ENCODE measurements at regions not wholly inside any gene's neighbourhood (a gene's known extent, or its start where the extent isn't known, plus 50 kb on each side); places are given as distances from the start of the nearest gene placed in this dataset.

- no peak overlapping the region for H3K4me3 ChIP-seq (ENCODE audit: low read depth, low read length, poor library complexity, severe bottlenecking)
- no peaks in the 10 kb centered on the region for H3K27me3 ChIP-seq (replicated peaks; ENCODE audit: insufficient read depth, low read depth, low read length, poor library complexity)
- POLR2A ChIA-PET (ENCODE audit: low non-redundant PET): no interaction called here
- no peaks in the 10 kb centered on the region for H3K9me3 ChIP-seq (ENCODE audit: low read depth, low read length, poor library complexity, severe bottlenecking)
- no peaks in the 10 kb centered on the region for H3K36me3 ChIP-seq (ENCODE audit: insufficient read depth, low read length, poor library complexity, severe bottlenecking)
- no peak overlapping the region for H3K27ac ChIP-seq (ENCODE audit: low read depth, low read length, poor library complexity, severe bottlenecking)
- no peaks in the 10 kb centered on the region for H3K4me1 ChIP-seq (ENCODE audit: insufficient read depth, low read length, poor library complexity, severe bottlenecking)
- no peak for DNase-seq (ENCODE audit: low spot score)
- intact Hi-C loops (cut with micrococcal nuclease; ENCODE audit: unreplicated experiment): no loop called here
- TF ChIP-seq EZH2 (IDR thresholded peaks at IDR 0.05; ENCODE audit: borderline replicate concordance, low read depth, low read length, poor library complexity, severe bottlenecking): no peak
- no peak for TF ChIP-seq CTCF (conservative IDR thresholded peaks at IDR 0.05; ENCODE audit: low read depth, low read length)
- BruUV-seq (replicated peaks): no TSS peak
- CTCF ChIA-PET: no interaction called here
These were observed 554.3 kb downstream of the TYW1 start for GRCh38 chr7:67550801-67551436.

- no peak for DNase-seq (ENCODE audit: low spot score)
- CTCF ChIA-PET: no interaction called here
- Histone ChIP-seq H3K9me3 (ENCODE audit: low read depth, low read length, poor library complexity, severe bottlenecking) (no peaks in the 10 kb centered on the region), H3K27me3 (replicated peaks; ENCODE audit: insufficient read depth, low read depth, low read length, poor library complexity) (no peaks in the 10 kb centered on the region), H3K4me1 (ENCODE audit: insufficient read depth, low read length, poor library complexity, severe bottlenecking) (no peaks in the 10 kb centered on the region), H3K4me3 (ENCODE audit: low read depth, low read length, poor library complexity, severe bottlenecking) (no peak overlapping the region), H3K36me3 (ENCODE audit: insufficient read depth, low read length, poor library complexity, severe bottlenecking) (no peaks in the 10 kb centered on the region), H3K27ac (ENCODE audit: low read depth, low read length, poor library complexity, severe bottlenecking) (no peak overlapping the region)
- intact Hi-C loops (cut with micrococcal nuclease; ENCODE audit: unreplicated experiment): no loop called here
- POLR2A ChIA-PET (ENCODE audit: low non-redundant PET): no interaction called here
- TF ChIP-seq EZH2 (IDR thresholded peaks at IDR 0.05; ENCODE audit: borderline replicate concordance, low read depth, low read length, poor library complexity, severe bottlenecking): no peak
- TF ChIP-seq CTCF (conservative IDR thresholded peaks at IDR 0.05; ENCODE audit: low read depth, low read length): no peak
- no TSS peak for BruUV-seq (replicated peaks)
These were observed 556.1 kb downstream of the TYW1 start for GRCh38 chr7:67552738-67553137.

GRCh38 chr7:67553378-67553777 is 556.7 kb downstream of the TYW1 start:
- TF ChIP-seq EZH2 (IDR thresholded peaks at IDR 0.05; ENCODE audit: borderline replicate concordance, low read depth, low read length, poor library complexity, severe bottlenecking) (no peak), CTCF (conservative IDR thresholded peaks at IDR 0.05; ENCODE audit: low read depth, low read length) (no peak)
- ChIA-PET POLR2A (ENCODE audit: low non-redundant PET) (no interaction called here), CTCF (no interaction called here)
- Histone ChIP-seq H3K4me3 (ENCODE audit: low read depth, low read length, poor library complexity, severe bottlenecking) (no peak overlapping the region), H3K27me3 (replicated peaks; ENCODE audit: insufficient read depth, low read depth, low read length, poor library complexity) (no peaks in the 10 kb centered on the region), H3K4me1 (ENCODE audit: insufficient read depth, low read length, poor library complexity, severe bottlenecking) (no peaks in the 10 kb centered on the region), H3K36me3 (ENCODE audit: insufficient read depth, low read length, poor library complexity, severe bottlenecking) (no peaks in the 10 kb centered on the region), H3K27ac (ENCODE audit: low read depth, low read length, poor library complexity, severe bottlenecking) (no peak overlapping the region), H3K9me3 (ENCODE audit: low read depth, low read length, poor library complexity, severe bottlenecking) (no peaks in the 10 kb centered on the region)
- BruUV-seq (replicated peaks): no TSS peak
- intact Hi-C loops (cut with micrococcal nuclease; ENCODE audit: unreplicated experiment): no loop called here
- DNase-seq (ENCODE audit: low spot score): no peak

All from A673 (cell line).